ENCODE measurements at regions not wholly inside any gene's neighbourhood (a gene's known extent, or its start where the extent isn't known, plus 50 kb on each side); places are given as distances from the start of the nearest gene placed in this dataset.

- Histone ChIP-seq H3K4me3 (no peak overlapping the region), H3K27ac (no peak overlapping the region), H3K36me3 (no peaks in the 10 kb centered on the region), H3K27me3 (no peaks in the 10 kb centered on the region), H3K4me1 (no peaks in the 10 kb centered on the region), H3K9me3 (no peaks in the 10 kb centered on the region)
- no peak for TF ChIP-seq POLR2AphosphoS5 (IDR thresholded peaks at IDR 0.05)
- no peak for TF ChIP-seq CTCF (IDR thresholded peaks at IDR 0.05)
- no peak for TF ChIP-seq POLR2A (IDR thresholded peaks at IDR 0.05)
- DNase-seq (ENCODE audit: low spot score in 2 of 2): no peak
- intact Hi-C loops (cut with DNase I; ENCODE audit: low total_unique reads): no loop called here
Measured at GRCh38 chr13:31686670-31687425, 52.5 kb upstream of the RXFP2 start.

All from breast epithelium (tissue), 4 donors.